H1 (cell line): ENCODE measurements at regions not wholly inside any gene's neighbourhood (a gene's known extent, or its start where the extent isn't known, plus 50 kb on each side); places are given as distances from the start of the nearest gene placed in this dataset.

Source experiments
- CTCF ChIA-PET: fragments of 300-600 bp; sonication (Branson Sonifier 250); formaldehyde crosslinking; loops from one replicate; lab custom pipeline; 2021; ENCODE audit not compliant: partially characterized antibody; lab: Charles Lee
- POLR2A ChIA-PET: fragments of 300-600 bp; sonication (Branson Sonifier 250); formaldehyde crosslinking; loops from one replicate; lab custom pipeline; 2021; ENCODE audit warnings: inconsistent platforms; ENCODE audit not compliant: partially characterized antibody; lab: Charles Lee
- DNase-seq, 2 experiments: peaks; one replicate each; pipeline versions ENCODE4 v3.0.0 to v3.0.0-alpha.2; 2010 to 2022; ENCODE audit warnings: low spot score in 2 of 2, low read depth in 1 of 2, mixed read lengths in 1 of 2
- FAIRE-seq: peaks from 2 replicates; lab custom pipeline; 2011; peaks lifted over from hg19 to GRCh38; lab: Jason Lieb, UNC
- H2AFZ ChIP-seq: 2 replicates; pipeline ENCODE4 v1.8.1; 2012; ENCODE audit warnings: low read length, inconsistent platforms
- H2AK5ac ChIP-seq: 2 replicates; pipeline ENCODE4 v1.6.1; 2013; ENCODE audit warnings: low read depth, low read length
- H2BK120ac ChIP-seq: replicated peaks from 2 replicates; pipeline ENCODE3; 2013; ENCODE audit warnings: low read depth, low read length, inconsistent platforms
- H2BK12ac ChIP-seq: 2 replicates; pipeline ENCODE4 v1.6.1; 2013; ENCODE audit warnings: low read depth, low read length
- H2BK15ac ChIP-seq: 2 replicates; pipeline ENCODE4 v1.6.1; 2013; ENCODE audit warnings: low read length
- H2BK20ac ChIP-seq: 2 replicates; pipeline ENCODE4 v1.6.1; 2013; ENCODE audit warnings: low read length
- H2BK5ac ChIP-seq: 2 replicates; pipeline ENCODE4 v1.6.1; 2013; ENCODE audit warnings: low read depth, low read length
- H3K14ac ChIP-seq: 2 replicates; pipeline ENCODE4 v1.6.1; 2013; ENCODE audit warnings: inconsistent platforms; ENCODE audit not compliant: insufficient read length
- H3K18ac ChIP-seq: 2 replicates; pipeline ENCODE4 v1.6.1; 2013; ENCODE audit warnings: low read length; ENCODE audit errors: extremely low read depth
- H3K23ac ChIP-seq: 2 replicates; pipeline ENCODE4 v1.6.1; 2013; ENCODE audit warnings: inconsistent platforms; ENCODE audit not compliant: insufficient read length
- H3K23me2 ChIP-seq: 2 replicates; pipeline ENCODE4 v1.6.1; 2013; ENCODE audit warnings: low read depth, low read length
- H3K27ac ChIP-seq: 2 replicates; pipeline ENCODE4 v1.6.1; 2011; ENCODE audit warnings: low read depth, low read length, inconsistent platforms
- H3K27me3 ChIP-seq, 4 experiments: replicated peaks in 1 of 4; 1 replicate in 1 of 4; 2 replicates in 3 of 4; pipeline versions ENCODE4 v1.6.1 to v1.8.1; 2011 to 2013; ENCODE audit warnings: low read length in 3 of 4, mild to moderate bottlenecking in 3 of 4, inconsistent platforms in 2 of 4, mixed read lengths in 2 of 4, moderate library complexity in 1 of 4; ENCODE audit not compliant: control insufficient read depth in 3 of 4, insufficient read depth in 3 of 4; ENCODE audit errors: extremely low read depth in 1 of 4
- H3K36me3 ChIP-seq, 4 experiments: 2 replicates each; pipeline versions ENCODE4 v1.6.1 to v1.8.1; 2011 to 2013; ENCODE audit warnings: mild to moderate bottlenecking in 4 of 4, low read length in 3 of 4, moderate library complexity in 2 of 4, control low read depth in 1 of 4, inconsistent platforms in 1 of 4; ENCODE audit not compliant: insufficient read depth in 4 of 4, control insufficient read depth in 2 of 4
- H3K4ac ChIP-seq: replicated peaks from 2 replicates; pipeline ENCODE3; 2013; ENCODE audit warnings: low read length, low read depth, mixed read lengths, inconsistent platforms; ENCODE audit not compliant: insufficient read length
- H3K4me1 ChIP-seq, 4 experiments: replicated peaks in 1 of 4; 1 replicate in 1 of 4; 2 replicates in 3 of 4; pipeline versions ENCODE4 v1.6.1 to v1.8.1; 2011 to 2013; ENCODE audit warnings: low read length in 3 of 4, inconsistent platforms in 2 of 4, mixed read lengths in 1 of 4; ENCODE audit not compliant: insufficient read depth in 4 of 4, control insufficient read depth in 3 of 4
- H3K4me2 ChIP-seq, 2 experiments: 2 replicates each; pipeline versions ENCODE4 v1.6.1 to v1.8.1; 2011 to 2013; ENCODE audit warnings: low read depth in 2 of 2, low read length in 2 of 2, control low read depth in 1 of 2, inconsistent platforms in 1 of 2, mild to moderate bottlenecking in 1 of 2; ENCODE audit not compliant: insufficient read depth in 1 of 2
- H3K4me3 ChIP-seq, 4 experiments: fragments of 200-600, 300-600 bp in 1 of 4; sonication (generic), shearing (Covaris generic), sonication (Bioruptor Twin) in 1 of 4; 2 replicates each; pipeline versions ENCODE4 v1.5.1 to v1.8.1; 2011 to 2016; ENCODE audit warnings: low read length in 4 of 4, low read depth in 3 of 4, control low read depth in 2 of 4, inconsistent platforms in 2 of 4, mild to moderate bottlenecking in 2 of 4, mixed read lengths in 1 of 4, moderate library complexity in 1 of 4; ENCODE audit not compliant: insufficient read depth in 2 of 4; ENCODE audit errors: extremely low read depth in 1 of 4
- H3K56ac ChIP-seq: replicated peaks from 2 replicates; pipeline ENCODE3; 2013; ENCODE audit warnings: low read depth, mild to moderate bottlenecking, mixed read lengths, low read length, inconsistent platforms; ENCODE audit not compliant: insufficient read length
- H3K79me1 ChIP-seq: 2 replicates; pipeline ENCODE4 v1.6.1; 2013; ENCODE audit warnings: low read depth, low read length, control low read depth
- H3K79me2 ChIP-seq, 2 experiments: 2 replicates each; pipeline versions ENCODE4 v1.6.1 to v1.8.1; 2012 to 2013; ENCODE audit warnings: low read length in 2 of 2, mild to moderate bottlenecking in 2 of 2, inconsistent platforms in 1 of 2; ENCODE audit not compliant: insufficient read depth in 2 of 2, control insufficient read depth in 1 of 2
- H3K9ac ChIP-seq, 4 experiments: replicated peaks in 1 of 4; 1 replicate in 1 of 4; 2 replicates in 3 of 4; pipeline versions ENCODE4 v1.6.1 to v1.8.1; 2011 to 2013; ENCODE audit warnings: low read depth in 3 of 4, low read length in 3 of 4, control low read depth in 2 of 4, mild to moderate bottlenecking in 2 of 4, moderate library complexity in 2 of 4, inconsistent platforms in 1 of 4; ENCODE audit errors: extremely low read depth in 1 of 4
- H3K9me3 ChIP-seq, 2 experiments: 2 replicates each; pipeline versions ENCODE4 v1.6.1 to v1.8.1; 2012 to 2013; ENCODE audit warnings: mild to moderate bottlenecking in 2 of 2, moderate library complexity in 2 of 2, control low read depth in 1 of 2, inconsistent platforms in 1 of 2, low read depth in 1 of 2, low read length in 1 of 2, mixed read lengths in 1 of 2; ENCODE audit not compliant: insufficient read depth in 2 of 2
- H4K20me1 ChIP-seq, 2 experiments: replicated peaks in 1 of 2; 2 replicates each; pipeline versions ENCODE3 to v1.8.1; 2011 to 2013; ENCODE audit warnings: inconsistent platforms in 2 of 2, low read length in 2 of 2, mild to moderate bottlenecking in 1 of 2; ENCODE audit not compliant: insufficient read depth in 2 of 2, control insufficient read depth in 1 of 2
- H4K5ac ChIP-seq: 2 replicates; pipeline ENCODE4 v1.6.1; 2013; ENCODE audit warnings: low read length, low read depth, mixed read lengths, inconsistent platforms; ENCODE audit not compliant: insufficient read length
- H4K8ac ChIP-seq: 2 replicates; pipeline ENCODE4 v1.8.0; 2013; ENCODE audit warnings: mild to moderate bottlenecking, moderate library complexity, low read length, inconsistent platforms; ENCODE audit not compliant: insufficient read depth; ENCODE audit errors: extremely low read depth
- H4K91ac ChIP-seq: replicated peaks from 2 replicates; pipeline ENCODE3; 2013; ENCODE audit warnings: low read length, mixed read lengths, inconsistent platforms; ENCODE audit not compliant: insufficient read length
- CBX8 ChIP-seq: fragments of 300-800, 300-1000 bp; sonication (generic); IDR thresholded peaks from 2 replicates; pipeline ENCODE4 v1.7.1; 2016; ENCODE audit warnings: low read depth, low read length, borderline replicate concordance
- SP2 ChIP-seq: IDR thresholded peaks from 2 replicates; pipeline ENCODE4 v1.6.1; 2012; ENCODE audit warnings: mild to moderate bottlenecking, low read length, inconsistent platforms

- no peak overlapping the region for H2AK5ac ChIP-seq
- no peak overlapping the region for H2BK20ac ChIP-seq
- H3K23me2 ChIP-seq, result peaks cover 4% of the 10 kb centered on the region; the same call in 1 of the 2 replicates
- no peak overlapping the region for H2AFZ ChIP-seq
- no peak overlapping the region for H3K9ac ChIP-seq
- no peaks in the 10 kb centered on the region for H3K9me3 ChIP-seq
- no peak overlapping the region for H3K18ac ChIP-seq
- no peak overlapping the region for H2BK12ac ChIP-seq
- no peaks in the 10 kb centered on the region for H3K27me3 ChIP-seq
- ChIA-PET CTCF (interaction anchor here (0.9 kb wide), 1 partner anchor 17 kb away, joined by 3 read pairs; no protein-coding TSS in a partner anchor), POLR2A (no interaction called here)
- H3K4me2 ChIP-seq, result no peak overlapping the region
- H3K27ac ChIP-seq, result no peak overlapping the region
- no peak overlapping the region for H4K91ac ChIP-seq
- H3K4me3 ChIP-seq, result no peak overlapping the region
- H3K79me1 ChIP-seq, result no peaks in the 10 kb centered on the region
- DNase-seq (no peak), FAIRE-seq (no peak)
- H3K79me2 ChIP-seq, result no peaks in the 10 kb centered on the region
- H3K23ac ChIP-seq, result no peak overlapping the region
- H3K56ac ChIP-seq, result no peak overlapping the region
- H4K20me1 ChIP-seq, result no peaks in the 10 kb centered on the region
- no peak overlapping the region for H3K4ac ChIP-seq
- H2BK120ac ChIP-seq, result no peak overlapping the region
- H3K14ac ChIP-seq, result no peak overlapping the region
- H4K5ac ChIP-seq, result no peak overlapping the region
- no peak overlapping the region for H2BK5ac ChIP-seq
- TF ChIP-seq CBX8 (no peak), SP2 (no peak)
- no peak overlapping the region for H2BK15ac ChIP-seq
- no peaks in the 10 kb centered on the region for H3K36me3 ChIP-seq
- no peak overlapping the region for H4K8ac ChIP-seq
- 0 out of 7 replicates have a peak, but pooled peaks cover 0 to 2% (median 0%) of the 10 kb centered on the region in 4 experiments for H3K4me1 ChIP-seq
Observed at GRCh38 chr9:108751369-108751768, 104.4 kb downstream of the ACTL7B start.
